Neural cell (in vitro differentiated cells): ENCODE measurements at regions not wholly inside any gene's neighbourhood (a gene's known extent, or its start where the extent isn't known, plus 50 kb on each side); places are given as distances from the start of the nearest gene placed in this dataset.

ENCODE experiments used
- H2AFZ ChIP-seq: fragments of 200-600, 300-800 bp; sonication (generic), shearing (Covaris generic); 2 replicates; pipeline ENCODE4 v1.6.0; 2014; ENCODE audit warnings: low read depth, mild to moderate bottlenecking, antibody characterized with exemption, low read length, moderate library complexity
- H3F3A ChIP-seq: fragments of 200-600 bp; shearing (Covaris generic); 2 replicates; pipeline ENCODE4 v1.6.1; 2016; ENCODE audit warnings: mild to moderate bottlenecking, moderate library complexity, mixed read lengths, antibody characterized with exemption, low read length; ENCODE audit not compliant: insufficient read depth, poor library complexity, severe bottlenecking
- H3K27ac ChIP-seq: fragments of 200-600, 300-800 bp; sonication (generic), shearing (Covaris generic); 2 replicates; pipeline ENCODE4 v1.5.1; 2014; ENCODE audit warnings: mild to moderate bottlenecking, low read length, moderate library complexity
- H3K27me3 ChIP-seq: fragments of 300-800, 200-600 bp; sonication (generic), shearing (Covaris generic); 2 replicates; pipeline ENCODE4 v1.6.0; 2014; ENCODE audit warnings: mild to moderate bottlenecking, low read depth, low read length, moderate library complexity; ENCODE audit not compliant: insufficient read depth
- H3K36me3 ChIP-seq: fragments of 300-800, 200-600 bp; sonication (generic), shearing (Covaris generic); 2 replicates; pipeline ENCODE4 v1.5.1; 2014; ENCODE audit warnings: mild to moderate bottlenecking, antibody characterized with exemption, low read length, moderate library complexity; ENCODE audit not compliant: insufficient read depth
- H3K4me2 ChIP-seq: fragments of 300-800, 200-600 bp; sonication (generic), shearing (Covaris generic); 2 replicates; pipeline ENCODE4 v1.6.0; 2014; ENCODE audit warnings: mild to moderate bottlenecking, low read length
- H3K4me3 ChIP-seq: fragments of 300-800, 200-600 bp; sonication (generic), shearing (Covaris generic); 2 replicates; pipeline ENCODE4 v1.5.1; 2014; ENCODE audit warnings: mild to moderate bottlenecking, low read length, moderate library complexity
- H3K79me2 ChIP-seq: fragments of 200-600 bp; shearing (Covaris generic); replicated peaks from 2 replicates; pipeline ENCODE4 v1.6.0; 2014; ENCODE audit warnings: mild to moderate bottlenecking, low read length, moderate library complexity; ENCODE audit not compliant: insufficient read depth
- H3K9ac ChIP-seq: fragments of 300-800, 200-600 bp; sonication (generic), shearing (Covaris generic); 2 replicates; pipeline ENCODE4 v1.6.1; 2016; ENCODE audit warnings: mild to moderate bottlenecking, low read length, mixed read lengths
- H3K9me2 ChIP-seq: fragments of 200-600 bp; shearing (Covaris generic); 2 replicates; pipeline ENCODE4 v1.6.1; 2016; ENCODE audit warnings: mild to moderate bottlenecking, low read length, mixed read lengths; ENCODE audit not compliant: insufficient read depth
- H3K9me3 ChIP-seq: fragments of 200-600, 300-800 bp; sonication (generic), shearing (Covaris generic); 2 replicates; pipeline ENCODE4 v1.6.1; 2016; ENCODE audit warnings: mild to moderate bottlenecking, mixed run types, low read length, moderate library complexity, mixed read lengths
- H4K20me1 ChIP-seq: fragments of 200-600 bp; shearing (Covaris generic); 2 replicates; pipeline ENCODE4 v1.6.1; 2016; ENCODE audit warnings: mild to moderate bottlenecking, mixed run types; ENCODE audit not compliant: insufficient read depth
- CTCF ChIP-seq: fragments of 450-650 bp; IDR thresholded peaks from 2 replicates; pipeline ENCODE4 v1.5.1; 2014; ENCODE audit warnings: antibody characterized with exemption, mild to moderate bottlenecking, moderate library complexity; ENCODE audit not compliant: poor library complexity, severe bottlenecking
- EP300 ChIP-seq: fragments of 450-650 bp; conservative IDR thresholded peaks from 2 replicates; pipeline ENCODE4 v1.6.1; 2014; ENCODE audit warnings: antibody characterized with exemption, mild to moderate bottlenecking, moderate library complexity; ENCODE audit not compliant: poor library complexity, severe bottlenecking
- EZH2 ChIP-seq: fragments of 200-600, 300-800 bp; shearing (Covaris generic), sonication (generic); IDR thresholded peaks from 2 replicates; pipeline ENCODE4 v1.6.1; 2014; ENCODE audit warnings: antibody characterized with exemption, low read length, borderline replicate concordance, mild to moderate bottlenecking; ENCODE audit not compliant: insufficient read depth, poor library complexity, severe bottlenecking
- MXI1 ChIP-seq: fragments of 450-650 bp; conservative IDR thresholded peaks from 2 replicates; pipeline ENCODE4 v1.6.1; 2014; ENCODE audit warnings: antibody characterized with exemption, mild to moderate bottlenecking; ENCODE audit not compliant: poor library complexity, severe bottlenecking
- POLR2AphosphoS5 ChIP-seq: IDR thresholded peaks from 2 replicates; pipeline ENCODE4 v1.6.1; 2012
- RAD21 ChIP-seq: fragments of 450-650 bp; conservative IDR thresholded peaks from 2 replicates; pipeline ENCODE4 v1.6.1; 2014; ENCODE audit warnings: antibody characterized with exemption, mild to moderate bottlenecking, moderate library complexity
- REST ChIP-seq: IDR thresholded peaks from 2 replicates; pipeline ENCODE4 v1.6.1; 2012; ENCODE audit warnings: borderline replicate concordance
- SMC3 ChIP-seq: fragments of 450-650 bp; conservative IDR thresholded peaks from 2 replicates; pipeline ENCODE4 v1.6.1; 2014; ENCODE audit warnings: antibody characterized with exemption, mild to moderate bottlenecking, moderate library complexity; ENCODE audit not compliant: poor library complexity
- TAF1 ChIP-seq: IDR thresholded peaks from 2 replicates; pipeline ENCODE4 v1.6.1; 2012; ENCODE audit warnings: low read depth

- TF ChIP-seq RAD21, result no peak
- no peaks in the 10 kb centered on the region for H3K79me2 ChIP-seq
- H3K4me2 ChIP-seq, result no peak overlapping the region
- H3K36me3 ChIP-seq, result no peaks in the 10 kb centered on the region
- H2AFZ ChIP-seq, result no peak overlapping the region
- no peaks in the 10 kb centered on the region for H3K9me3 ChIP-seq
- H3K9ac ChIP-seq, result no peak overlapping the region
- H3K27me3 ChIP-seq, result no peaks in the 10 kb centered on the region
- H4K20me1 ChIP-seq, result no peaks in the 10 kb centered on the region
- H3K4me3 ChIP-seq, result no peak overlapping the region
- no peaks in the 10 kb centered on the region for H3K9me2 ChIP-seq
- no peaks in the 10 kb centered on the region for H3F3A ChIP-seq
- H3K27ac ChIP-seq, result no peak overlapping the region
Observed at GRCh38 chr14:94940263-94940993, 170.5 kb upstream of the GSC start.

- Histone ChIP-seq H3K9ac (no peak overlapping the region), H3K27me3 (no peaks in the 10 kb centered on the region), H3K27ac (no peak overlapping the region), H3K4me2 (no peak overlapping the region), H3K9me2 (no peaks in the 10 kb centered on the region), H3K79me2 (no peaks in the 10 kb centered on the region), H3K9me3 (no peaks in the 10 kb centered on the region), H2AFZ (no peak overlapping the region), H3K36me3 (no peaks in the 10 kb centered on the region), H3K4me3 (no peak overlapping the region), H4K20me1 (no peaks in the 10 kb centered on the region), H3F3A (no peaks in the 10 kb centered on the region)
- TF ChIP-seq TAF1 (no peak), RAD21 (no peak), MXI1 (no peak), EZH2 (no peak), REST (no peak), SMC3 (no peak), EP300 (no peak), CTCF (no peak), POLR2AphosphoS5 (no peak)
Observed at GRCh38 chr14:94938016-94938415, 168.1 kb upstream of the GSC start.
